Endothelial cell of umbilical vein (primary cell): ENCODE measurements at regions not wholly inside any gene's neighbourhood (a gene's known extent, or its start where the extent isn't known, plus 50 kb on each side); places are given as distances from the start of the nearest gene placed in this dataset.

Experiments used
- GATA2 ChIP-seq: IDR thresholded peaks from 2 replicates; pipeline ENCODE4 v1.7.0; 2011; ENCODE audit warnings: low read depth, mild to moderate bottlenecking, moderate library complexity, mixed read lengths, low read length; ENCODE audit not compliant: insufficient read length, insufficient read depth
- POLR2A ChIP-seq: IDR thresholded peaks from 2 replicates; pipeline ENCODE4 v1.6.1; 2012; ENCODE audit warnings: low read depth, mild to moderate bottlenecking, control low read depth, low read length
- TF ChIP-seq, protein P1 (sequence below), 2 donors: IDR thresholded peaks; 1 replicate in 1 of 2; 2 replicates in 1 of 2; pipeline ENCODE4 v1.5.1; 2011; ENCODE audit warnings: low read length in 2 of 2, mild to moderate bottlenecking in 2 of 2, moderate library complexity in 2 of 2, control low read depth in 1 of 2, inconsistent platforms in 1 of 2, low read depth in 1 of 2; ENCODE audit not compliant: insufficient read depth in 1 of 2; ENCODE audit errors: extremely low read depth in 1 of 2

- TF ChIP-seq POLR2A (no peak), GATA2 (no peak)
- TF ChIP-seq, protein P1, sequence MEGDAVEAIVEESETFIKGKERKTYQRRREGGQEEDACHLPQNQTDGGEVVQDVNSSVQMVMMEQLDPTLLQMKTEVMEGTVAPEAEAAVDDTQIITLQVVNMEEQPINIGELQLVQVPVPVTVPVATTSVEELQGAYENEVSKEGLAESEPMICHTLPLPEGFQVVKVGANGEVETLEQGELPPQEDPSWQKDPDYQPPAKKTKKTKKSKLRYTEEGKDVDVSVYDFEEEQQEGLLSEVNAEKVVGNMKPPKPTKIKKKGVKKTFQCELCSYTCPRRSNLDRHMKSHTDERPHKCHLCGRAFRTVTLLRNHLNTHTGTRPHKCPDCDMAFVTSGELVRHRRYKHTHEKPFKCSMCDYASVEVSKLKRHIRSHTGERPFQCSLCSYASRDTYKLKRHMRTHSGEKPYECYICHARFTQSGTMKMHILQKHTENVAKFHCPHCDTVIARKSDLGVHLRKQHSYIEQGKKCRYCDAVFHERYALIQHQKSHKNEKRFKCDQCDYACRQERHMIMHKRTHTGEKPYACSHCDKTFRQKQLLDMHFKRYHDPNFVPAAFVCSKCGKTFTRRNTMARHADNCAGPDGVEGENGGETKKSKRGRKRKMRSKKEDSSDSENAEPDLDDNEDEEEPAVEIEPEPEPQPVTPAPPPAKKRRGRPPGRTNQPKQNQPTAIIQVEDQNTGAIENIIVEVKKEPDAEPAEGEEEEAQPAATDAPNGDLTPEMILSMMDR (IDR thresholded peaks at IDR 0.05; ENCODE audit: extremely low read depth in 1 of 2, insufficient read depth in 1 of 2, low read depth in 1 of 2, low read length in 2 of 2): no peak
These were observed 112.2 kb upstream of the MEIS1 start for GRCh38 chr2:66322506-66323260.
